Prostate gland (tissue), 2 donors: ENCODE measurements at regions not wholly inside any gene's neighbourhood (a gene's known extent, or its start where the extent isn't known, plus 50 kb on each side); places are given as distances from the start of the nearest gene placed in this dataset.

Source experiments
- POLR2A ChIP-seq: fragments of 450-650 bp; IDR thresholded peaks from one replicate; pipeline ENCODE4 v1.6.1; 2016; ENCODE audit warnings: antibody characterized with exemption, mild to moderate bottlenecking
- POLR2AphosphoS5 ChIP-seq: sonication (generic); formaldehyde crosslinking; IDR thresholded peaks from one replicate; pipeline ENCODE4 v1.6.1; 2017; ENCODE audit warnings: antibody characterized with exemption
- TF ChIP-seq, protein P1 (sequence below), 4 experiments: fragments of 200-600 bp in 2 of 4; fragments of 450-650 bp in 2 of 4; sonication (generic) in 2 of 4; IDR thresholded peaks; 1 replicate in 3 of 4; 2 replicates in 1 of 4; pipeline ENCODE4 v1.5.1; 2016 to 2019; ENCODE audit warnings: antibody characterized with exemption in 4 of 4, mild to moderate bottlenecking in 2 of 4, moderate library complexity in 2 of 4

DNA sequence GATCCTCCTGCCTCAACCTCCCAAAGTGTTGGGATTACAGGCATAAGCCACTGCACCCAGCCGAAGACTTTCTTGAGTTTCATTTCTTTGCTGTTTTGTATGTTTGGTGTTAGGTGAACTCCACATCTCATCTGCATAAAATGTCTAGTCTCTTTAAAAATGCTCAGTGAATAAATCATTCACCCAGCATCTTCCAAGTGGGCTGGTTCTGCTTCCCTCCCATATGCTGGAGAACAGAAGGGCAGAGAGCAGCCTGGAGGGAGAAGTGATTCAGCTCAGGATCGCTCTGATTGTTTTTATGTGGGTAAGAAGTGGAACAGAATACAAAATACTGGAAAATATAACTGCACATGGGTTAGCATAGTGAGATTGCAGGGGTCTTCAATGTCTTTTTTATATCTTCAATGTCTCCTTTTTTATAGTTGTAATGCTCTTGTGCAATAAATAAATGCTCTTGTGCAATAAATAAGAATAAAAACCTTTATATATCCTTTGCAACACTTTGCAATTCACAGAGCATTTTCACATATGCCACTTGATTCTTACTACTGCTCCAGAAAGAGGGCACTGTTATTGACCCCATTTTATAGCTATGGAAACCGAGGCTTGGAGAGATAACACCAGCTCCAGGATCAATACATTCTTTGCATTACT is 253.0 kb upstream of the NCKAP5 start:
- TF ChIP-seq POLR2AphosphoS5: no peak
- TF ChIP-seq, protein P1, sequence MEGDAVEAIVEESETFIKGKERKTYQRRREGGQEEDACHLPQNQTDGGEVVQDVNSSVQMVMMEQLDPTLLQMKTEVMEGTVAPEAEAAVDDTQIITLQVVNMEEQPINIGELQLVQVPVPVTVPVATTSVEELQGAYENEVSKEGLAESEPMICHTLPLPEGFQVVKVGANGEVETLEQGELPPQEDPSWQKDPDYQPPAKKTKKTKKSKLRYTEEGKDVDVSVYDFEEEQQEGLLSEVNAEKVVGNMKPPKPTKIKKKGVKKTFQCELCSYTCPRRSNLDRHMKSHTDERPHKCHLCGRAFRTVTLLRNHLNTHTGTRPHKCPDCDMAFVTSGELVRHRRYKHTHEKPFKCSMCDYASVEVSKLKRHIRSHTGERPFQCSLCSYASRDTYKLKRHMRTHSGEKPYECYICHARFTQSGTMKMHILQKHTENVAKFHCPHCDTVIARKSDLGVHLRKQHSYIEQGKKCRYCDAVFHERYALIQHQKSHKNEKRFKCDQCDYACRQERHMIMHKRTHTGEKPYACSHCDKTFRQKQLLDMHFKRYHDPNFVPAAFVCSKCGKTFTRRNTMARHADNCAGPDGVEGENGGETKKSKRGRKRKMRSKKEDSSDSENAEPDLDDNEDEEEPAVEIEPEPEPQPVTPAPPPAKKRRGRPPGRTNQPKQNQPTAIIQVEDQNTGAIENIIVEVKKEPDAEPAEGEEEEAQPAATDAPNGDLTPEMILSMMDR (IDR thresholded peaks at IDR 0.05): no peak
- no peak for TF ChIP-seq POLR2A
